8988T (cell line): ENCODE measurements at regions not wholly inside any gene's neighbourhood (a gene's known extent, or its start where the extent isn't known, plus 50 kb on each side); places are given as distances from the start of the nearest gene placed in this dataset.
"Not testable (repeated sequence)": the region's sequence is repeated elsewhere in the genome, so short reads cannot be mapped to it uniquely, and the experiment has no call there.

Experiments used
- DNase-seq: peaks from one replicate; pipeline ENCODE4 v3.0.0; 2011

- no peak for DNase-seq
These were observed 781.5 kb downstream of the TBL1XR1 start for GRCh38 chr3:176415661-176416295.

- no peak for DNase-seq
These were observed 784.5 kb downstream of the TBL1XR1 start for GRCh38 chr3:176412771-176413170.

- no peak for DNase-seq
These were observed 793.8 kb downstream of the TBL1XR1 start for GRCh38 chr3:176403531-176403930.

- DNase-seq: no peak
These were observed 796.1 kb downstream of the TBL1XR1 start for GRCh38 chr3:176401211-176401610.

- no peak for DNase-seq
These were observed 798.1 kb downstream of the TBL1XR1 start for GRCh38 chr3:176399193-176399592.

- no peak for DNase-seq
These were observed 802.0 kb downstream of the TBL1XR1 start for GRCh38 chr3:176395240-176395639.

GRCh38 chr3:176378789-176379188 lies 818.5 kb downstream of the TBL1XR1 start:
- no peak for DNase-seq

- DNase-seq: no peak
These were observed 820.8 kb downstream of the TBL1XR1 start for GRCh38 chr3:176376531-176376930.

- no peak for DNase-seq
These were observed 821.8 kb downstream of the TBL1XR1 start for GRCh38 chr3:176375519-176375918.

- no peak for DNase-seq
These were observed 835.0 kb downstream of the TBL1XR1 start for GRCh38 chr3:176362191-176362731.

GRCh38 chr3:176359211-176359610 lies 838.1 kb downstream of the TBL1XR1 start:
- no peak for DNase-seq

GRCh38 chr3:176357891-176358290 lies 839.4 kb downstream of the TBL1XR1 start:
- DNase-seq: no peak

- no peak for DNase-seq
These were observed 842.4 kb downstream of the TBL1XR1 start for GRCh38 chr3:176354843-176355242.

- DNase-seq: no peak
These were observed 844.5 kb downstream of the TBL1XR1 start for GRCh38 chr3:176352716-176353334.

- DNase-seq: no peak
These were observed 845.9 kb downstream of the TBL1XR1 start for GRCh38 chr3:176351408-176351807.

- DNase-seq: no peak
These were observed 847.6 kb downstream of the TBL1XR1 start for GRCh38 chr3:176349706-176350105.

- no peak for DNase-seq
These were observed 849.7 kb downstream of the TBL1XR1 start for GRCh38 chr3:176347424-176348146.

GRCh38 chr3:176341963-176342362 lies 855.3 kb downstream of the TBL1XR1 start:
- no peak for DNase-seq

GRCh38 chr3:176328666-176329065 lies 868.6 kb downstream of the TBL1XR1 start:
- no peak for DNase-seq

- no peak for DNase-seq
These were observed 869.1 kb downstream of the TBL1XR1 start for GRCh38 chr3:176328198-176328597.

- not testable (repeated sequence) for DNase-seq
These were observed 870.3 kb downstream of the TBL1XR1 start for GRCh38 chr3:176326894-176327490.

- not testable (repeated sequence) for DNase-seq
These were observed 875.8 kb downstream of the TBL1XR1 start for GRCh38 chr3:176321532-176321931.

GRCh38 chr3:176321099-176321498 lies 876.2 kb downstream of the TBL1XR1 start:
- no peak for DNase-seq
